ENCODE measurements at regions not wholly inside any gene's neighbourhood (a gene's known extent, or its start where the extent isn't known, plus 50 kb on each side); places are given as distances from the start of the nearest gene placed in this dataset.

DNA sequence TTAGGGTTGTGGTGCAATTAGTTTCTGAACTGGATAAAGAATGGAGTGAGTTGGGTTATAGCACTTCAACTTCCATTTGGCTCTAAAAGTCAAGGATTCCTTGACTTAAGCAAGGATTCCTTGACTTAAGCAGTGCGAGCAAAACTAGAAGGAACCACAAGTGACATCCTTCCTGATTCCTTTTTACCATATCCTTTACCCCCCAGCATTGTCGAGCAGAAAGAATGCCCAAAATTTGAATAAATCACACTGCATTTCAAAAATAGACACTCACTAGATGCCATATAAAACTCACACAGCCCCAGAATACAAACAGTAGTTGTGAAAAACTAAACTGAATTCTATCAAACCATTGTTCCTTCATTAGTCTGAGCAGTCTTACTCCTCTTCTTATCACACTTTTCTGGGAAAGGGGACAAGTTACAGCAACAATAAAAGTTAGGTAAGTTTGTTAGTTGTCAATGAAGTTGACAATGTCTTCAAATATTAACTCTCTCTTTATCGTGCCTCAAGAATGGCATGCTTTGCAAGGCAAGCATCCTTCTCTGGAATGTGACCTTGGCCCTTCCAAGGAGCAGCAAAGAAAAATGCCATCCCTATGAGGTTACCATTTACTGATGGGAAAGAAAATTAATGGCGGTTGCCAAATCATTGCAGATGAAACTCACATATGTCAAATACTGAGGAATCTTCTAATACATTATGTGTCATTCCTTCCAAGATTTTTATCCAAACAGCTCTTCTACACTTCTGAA is 273.3 kb upstream of the ANKRD55 start:
- POLR2A ChIA-PET (ENCODE audit: low non-redundant PET) = no interaction called here
- no peak overlapping the region for H3K27ac ChIP-seq
- TF ChIP-seq, protein P1, sequence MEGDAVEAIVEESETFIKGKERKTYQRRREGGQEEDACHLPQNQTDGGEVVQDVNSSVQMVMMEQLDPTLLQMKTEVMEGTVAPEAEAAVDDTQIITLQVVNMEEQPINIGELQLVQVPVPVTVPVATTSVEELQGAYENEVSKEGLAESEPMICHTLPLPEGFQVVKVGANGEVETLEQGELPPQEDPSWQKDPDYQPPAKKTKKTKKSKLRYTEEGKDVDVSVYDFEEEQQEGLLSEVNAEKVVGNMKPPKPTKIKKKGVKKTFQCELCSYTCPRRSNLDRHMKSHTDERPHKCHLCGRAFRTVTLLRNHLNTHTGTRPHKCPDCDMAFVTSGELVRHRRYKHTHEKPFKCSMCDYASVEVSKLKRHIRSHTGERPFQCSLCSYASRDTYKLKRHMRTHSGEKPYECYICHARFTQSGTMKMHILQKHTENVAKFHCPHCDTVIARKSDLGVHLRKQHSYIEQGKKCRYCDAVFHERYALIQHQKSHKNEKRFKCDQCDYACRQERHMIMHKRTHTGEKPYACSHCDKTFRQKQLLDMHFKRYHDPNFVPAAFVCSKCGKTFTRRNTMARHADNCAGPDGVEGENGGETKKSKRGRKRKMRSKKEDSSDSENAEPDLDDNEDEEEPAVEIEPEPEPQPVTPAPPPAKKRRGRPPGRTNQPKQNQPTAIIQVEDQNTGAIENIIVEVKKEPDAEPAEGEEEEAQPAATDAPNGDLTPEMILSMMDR (conservative IDR thresholded peaks at IDR 0.05; ENCODE audit: low read depth) = no peak
- no peak for DNase-seq (ENCODE audit: low spot score)
- CTCF ChIA-PET = interaction anchor here (0.5 to 0.6 kb wide), 2 partner anchors 11 to 584 kb away, joined by 3 read pairs; no protein-coding TSS in a partner anchor

DNA sequence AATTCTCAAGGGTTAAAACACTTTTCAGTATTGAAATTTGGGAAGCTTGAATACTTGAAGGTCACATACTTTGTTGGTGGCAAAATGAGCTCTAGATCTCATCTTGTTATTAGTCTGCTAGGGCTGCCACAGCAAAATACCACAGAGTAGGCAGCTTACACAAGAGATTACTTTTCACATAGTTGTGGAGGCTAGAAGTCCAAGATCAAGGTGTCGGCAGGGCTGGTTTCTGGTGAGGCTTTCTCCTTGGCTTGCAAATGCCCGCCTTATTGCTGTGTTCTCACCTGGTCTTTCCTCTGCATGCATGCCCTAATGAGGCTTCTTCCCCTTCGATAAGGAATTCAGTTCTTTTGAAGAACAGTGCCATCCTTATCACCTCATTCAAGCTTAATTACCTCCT is 270.8 kb upstream of the ANKRD55 start:
- POLR2A ChIA-PET (ENCODE audit: low non-redundant PET) = no interaction called here
- TF ChIP-seq, protein P1 (conservative IDR thresholded peaks at IDR 0.05; ENCODE audit: low read depth) = no peak
- no peak for DNase-seq (ENCODE audit: low spot score)
- CTCF ChIA-PET = no interaction called here
- H3K27ac ChIP-seq = no peak overlapping the region

DNA sequence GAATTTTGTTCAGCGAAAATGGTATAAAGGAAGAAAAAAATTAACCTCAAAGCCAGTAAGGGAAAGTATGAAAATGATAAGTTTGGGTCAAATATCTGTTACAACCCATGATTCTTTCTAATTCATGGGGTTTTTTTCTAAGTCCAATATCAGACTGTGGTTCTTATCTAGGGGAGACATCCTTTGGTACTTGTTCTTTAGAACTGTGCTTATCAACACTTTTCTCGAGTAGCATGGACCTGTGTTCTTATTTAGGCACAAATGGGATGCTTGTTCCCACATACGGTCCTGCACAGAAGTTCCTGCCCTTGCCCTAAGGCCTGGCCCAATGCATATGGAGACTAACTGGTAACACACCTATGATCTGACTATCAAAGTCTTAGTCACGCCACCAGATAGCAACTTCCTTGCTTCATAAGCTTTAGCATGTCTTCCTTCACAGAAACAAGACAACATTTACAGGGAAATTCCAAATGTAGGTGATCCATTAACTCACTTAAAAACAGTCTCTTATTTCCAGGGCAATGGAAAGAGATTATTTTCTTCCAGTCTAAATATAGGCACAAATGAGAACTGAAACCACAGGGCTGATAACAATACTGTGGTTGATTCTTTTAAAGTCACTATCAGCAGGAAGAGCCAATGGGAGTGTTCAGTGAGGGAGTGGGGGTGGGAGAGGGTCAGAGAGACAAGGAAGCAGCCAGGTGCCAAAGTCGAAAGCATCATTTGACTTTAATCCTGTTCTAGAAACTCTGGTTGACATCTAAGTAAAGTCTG is 268.8 kb upstream of the ANKRD55 start:
- DNase-seq (ENCODE audit: low spot score) = no peak
- ChIA-PET POLR2A (ENCODE audit: low non-redundant PET) (no interaction called here), CTCF (no interaction called here)
- TF ChIP-seq, protein P1 (conservative IDR thresholded peaks at IDR 0.05; ENCODE audit: low read depth) = no peak
- no peak overlapping the region for H3K27ac ChIP-seq

DNA sequence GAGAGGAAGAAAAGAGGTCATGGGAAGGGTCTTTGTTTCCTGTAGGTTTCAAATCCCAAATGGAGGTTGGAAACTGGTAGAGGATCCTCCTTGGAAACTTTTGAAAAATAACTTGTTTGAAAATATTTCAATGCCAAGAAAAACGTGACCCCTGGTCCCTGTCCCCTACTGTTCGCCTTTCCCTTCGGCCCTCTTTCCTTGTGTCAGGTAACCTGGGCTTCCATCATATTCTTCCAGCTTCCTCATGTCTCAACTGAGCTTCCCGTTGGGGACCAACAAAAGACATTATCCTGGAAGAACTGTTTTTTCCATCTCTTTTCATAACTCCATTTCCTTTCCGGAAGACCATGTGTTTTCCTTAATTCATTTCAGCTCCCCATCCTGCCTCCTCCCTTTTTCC is 266.8 kb upstream of the ANKRD55 start:
- DNase-seq (ENCODE audit: low spot score) = no peak
- no peak overlapping the region for H3K27ac ChIP-seq
- POLR2A ChIA-PET (ENCODE audit: low non-redundant PET) = no interaction called here
- CTCF ChIA-PET = no interaction called here
- TF ChIP-seq, protein P1 (conservative IDR thresholded peaks at IDR 0.05; ENCODE audit: low read depth) = no peak

DNA sequence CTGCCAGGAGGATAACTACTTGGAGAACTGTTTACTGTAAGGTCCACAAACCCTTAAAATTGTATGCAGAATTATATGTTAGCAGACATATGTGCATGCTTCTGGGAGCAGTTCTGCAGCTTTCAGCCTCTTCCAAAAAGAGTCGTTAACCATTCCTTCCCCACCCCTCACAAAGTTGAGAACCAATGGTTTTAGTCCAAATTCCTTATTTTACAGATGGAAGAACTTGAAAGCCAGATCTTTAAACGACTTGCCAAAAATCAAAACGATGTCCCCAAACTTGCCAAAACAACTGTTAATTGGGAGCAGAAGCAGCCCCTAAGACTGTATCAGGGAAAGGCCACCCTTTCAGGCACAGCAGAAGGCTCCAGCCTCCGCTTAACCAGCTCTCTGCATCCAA is 266.4 kb upstream of the ANKRD55 start:
- ChIA-PET POLR2A (ENCODE audit: low non-redundant PET) (no interaction called here), CTCF (no interaction called here)
- TF ChIP-seq, protein P1 (conservative IDR thresholded peaks at IDR 0.05; ENCODE audit: low read depth) = no peak
- no peak for DNase-seq (ENCODE audit: low spot score)
- H3K27ac ChIP-seq = no peak overlapping the region

DNA sequence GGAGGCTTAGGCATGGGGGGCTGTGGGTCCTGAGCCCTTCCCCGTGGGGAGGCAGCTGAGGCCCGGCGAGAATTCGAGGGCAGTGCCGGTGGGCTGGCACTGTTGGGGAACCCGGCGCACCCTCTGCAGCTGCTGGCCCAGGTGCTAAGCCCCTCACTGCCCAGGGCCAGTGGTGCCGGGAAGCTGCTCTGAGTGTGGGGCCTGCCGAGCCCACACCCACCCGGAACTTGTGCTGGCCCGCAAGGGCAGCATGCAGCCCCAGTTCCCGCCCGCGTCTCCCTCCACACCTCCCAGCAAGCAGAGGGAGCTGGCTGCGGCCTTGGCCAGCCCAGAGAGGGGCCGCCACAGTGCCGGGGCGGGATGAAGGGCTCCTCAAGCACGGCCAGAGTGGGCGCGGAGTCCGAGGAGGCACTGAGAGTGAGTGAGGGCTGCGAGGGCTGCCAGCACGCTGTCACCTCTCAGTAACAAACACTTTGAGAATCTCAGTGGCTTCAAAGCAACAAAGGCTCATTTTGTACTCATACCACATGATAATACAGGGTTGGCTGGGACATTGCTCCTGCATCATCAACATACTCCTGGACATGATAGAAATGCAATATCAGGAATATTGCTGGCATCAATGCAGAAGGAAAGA is 265.7 kb upstream of the ANKRD55 start:
- ChIA-PET POLR2A (ENCODE audit: low non-redundant PET) (no interaction called here), CTCF (no interaction called here)
- no peak overlapping the region for H3K27ac ChIP-seq
- TF ChIP-seq, protein P1 (conservative IDR thresholded peaks at IDR 0.05; ENCODE audit: low read depth) = no peak
- no peak for DNase-seq (ENCODE audit: low spot score)

Data from RWPE1 (cell line).